ENCODE measurements at regions not wholly inside any gene's neighbourhood (a gene's known extent, or its start where the extent isn't known, plus 50 kb on each side); places are given as distances from the start of the nearest gene placed in this dataset.
A peak's percentile ranks its signal among the peaks of the same experiment; 100 is the strongest.

DNA sequence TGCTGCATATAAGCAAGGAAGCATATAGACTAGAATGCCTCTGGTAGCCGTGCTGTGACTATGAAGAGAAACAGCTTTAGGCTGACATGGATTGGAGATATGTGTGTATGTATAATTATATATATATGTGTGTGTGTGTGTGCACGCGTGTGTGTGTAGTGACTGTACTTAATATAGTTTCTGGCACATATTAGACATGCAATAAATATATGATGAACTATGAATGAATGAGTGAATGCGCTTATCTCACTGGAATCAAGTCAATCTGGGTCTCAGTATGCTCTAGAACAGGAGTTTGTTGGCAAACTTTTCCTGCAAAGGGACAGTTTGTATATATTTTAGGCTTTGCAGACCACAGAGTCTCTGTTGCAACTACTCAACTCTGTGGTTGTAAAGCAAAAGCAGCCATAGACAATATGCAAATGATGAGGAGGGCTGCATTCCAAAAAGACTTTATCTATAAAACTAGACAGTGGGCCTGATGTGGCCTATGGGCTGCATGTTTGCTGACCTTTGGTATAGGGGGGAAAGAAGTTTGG lies 482.9 kb upstream of the USP24 start:
- Histone ChIP-seq H3K27me3 (replicated peaks; ENCODE audit: control insufficient read depth, insufficient read depth, low read length) (no peaks in the 10 kb centered on the region), H3K4me3 (ENCODE audit: low read length) (no peak overlapping the region), H3K4me1 (ENCODE audit: control insufficient read depth, insufficient read depth, low read length) (peaks cover 53% of the 10 kb centered on the region), H3K9me3 (ENCODE audit: control insufficient read depth, low read length) (no peaks in the 10 kb centered on the region), H3K9ac (ENCODE audit: low read length) (no peak overlapping the region), H3K36me3 (ENCODE audit: control insufficient read depth, insufficient read depth, low read length, severe bottlenecking) (no peaks in the 10 kb centered on the region)
- DNase-seq (ENCODE audit: low read depth): no peak

- no peak for DNase-seq (ENCODE audit: low read depth)
- Histone ChIP-seq H3K4me1 (ENCODE audit: control insufficient read depth, insufficient read depth, low read length) (peaks cover 53% of the 10 kb centered on the region), H3K9ac (ENCODE audit: low read length) (peak overlapping the region; percentile 72), H3K9me3 (ENCODE audit: control insufficient read depth, low read length) (no peaks in the 10 kb centered on the region), H3K4me3 (ENCODE audit: low read length) (no peak overlapping the region), H3K36me3 (ENCODE audit: control insufficient read depth, insufficient read depth, low read length, severe bottlenecking) (no peaks in the 10 kb centered on the region), H3K27me3 (replicated peaks; ENCODE audit: control insufficient read depth, insufficient read depth, low read length) (no peaks in the 10 kb centered on the region)
These were observed 481.7 kb upstream of the USP24 start for GRCh38 chr1:55696891-55697290.

DNA sequence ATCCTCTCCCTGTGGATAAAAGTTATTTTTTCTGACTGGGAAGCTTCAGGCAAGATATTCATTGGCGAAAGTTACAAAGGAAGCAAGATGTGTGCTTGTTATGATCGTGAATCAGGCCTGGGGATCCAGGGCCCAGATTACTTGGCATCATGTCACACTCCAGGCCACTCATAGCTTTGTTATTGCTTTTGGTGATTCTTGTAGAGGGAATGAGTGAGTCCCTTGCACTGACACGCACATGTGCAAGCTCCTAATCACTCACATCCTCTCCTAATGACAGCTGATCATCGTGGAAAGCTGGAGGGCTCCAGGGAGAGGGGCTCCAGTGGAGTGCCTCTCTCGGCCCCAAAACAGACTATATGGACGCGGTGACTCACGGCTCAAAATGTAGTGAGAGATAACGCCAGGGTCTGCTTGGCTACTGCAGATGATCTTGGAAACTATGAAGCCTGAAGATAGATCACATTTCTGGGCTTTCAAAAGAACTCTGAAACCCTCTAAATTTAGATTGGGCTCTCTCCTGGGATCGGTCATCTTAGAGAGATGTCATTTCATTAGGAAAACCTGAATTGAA lies 481.1 kb upstream of the USP24 start:
- Histone ChIP-seq H3K9me3 (ENCODE audit: control insufficient read depth, low read length) (no peaks in the 10 kb centered on the region), H3K27me3 (replicated peaks; ENCODE audit: control insufficient read depth, insufficient read depth, low read length) (no peaks in the 10 kb centered on the region), H3K4me3 (ENCODE audit: low read length) (no peak overlapping the region), H3K36me3 (ENCODE audit: control insufficient read depth, insufficient read depth, low read length, severe bottlenecking) (no peaks in the 10 kb centered on the region), H3K4me1 (ENCODE audit: control insufficient read depth, insufficient read depth, low read length) (peaks cover 47% of the 10 kb centered on the region), H3K9ac (ENCODE audit: low read length) (peak overlapping the region; percentile 72)
- peak; percentile 73 for DNase-seq (ENCODE audit: low read depth)

GRCh38 chr1:55695552-55695951 lies 480.4 kb upstream of the USP24 start:
- Histone ChIP-seq H3K9me3 (ENCODE audit: control insufficient read depth, low read length) (no peaks in the 10 kb centered on the region), H3K4me1 (ENCODE audit: control insufficient read depth, insufficient read depth, low read length) (peaks cover 46% of the 10 kb centered on the region), H3K36me3 (ENCODE audit: control insufficient read depth, insufficient read depth, low read length, severe bottlenecking) (no peaks in the 10 kb centered on the region), H3K27me3 (replicated peaks; ENCODE audit: control insufficient read depth, insufficient read depth, low read length) (no peaks in the 10 kb centered on the region), H3K9ac (ENCODE audit: low read length) (peak overlapping the region; percentile 72), H3K4me3 (ENCODE audit: low read length) (no peak overlapping the region)
- DNase-seq (ENCODE audit: low read depth): no peak

DNA sequence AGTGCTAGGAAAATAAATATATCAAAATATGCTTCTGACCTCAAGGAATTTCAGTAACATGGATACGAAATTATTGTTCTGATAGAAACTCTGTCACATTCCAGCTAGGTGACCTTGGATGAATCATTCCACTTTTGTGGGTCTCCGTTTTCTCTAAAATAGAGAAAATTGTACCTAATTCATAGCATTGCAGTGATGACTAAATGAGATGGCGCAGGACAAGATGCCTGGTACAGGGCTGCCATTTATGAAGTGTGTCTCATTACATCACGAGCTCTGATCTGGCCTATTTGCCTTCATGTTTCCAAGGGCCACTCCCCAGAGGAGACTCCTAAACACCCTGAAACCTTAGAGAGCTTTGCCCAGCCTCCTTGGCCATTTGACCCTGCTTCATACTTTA lies 480.0 kb upstream of the USP24 start:
- Histone ChIP-seq H3K4me1 (ENCODE audit: control insufficient read depth, insufficient read depth, low read length) (peaks cover 46% of the 10 kb centered on the region), H3K27me3 (replicated peaks; ENCODE audit: control insufficient read depth, insufficient read depth, low read length) (no peaks in the 10 kb centered on the region), H3K9ac (ENCODE audit: low read length) (peak overlapping the region; percentile 72), H3K4me3 (ENCODE audit: low read length) (no peak overlapping the region), H3K36me3 (ENCODE audit: control insufficient read depth, insufficient read depth, low read length, severe bottlenecking) (no peaks in the 10 kb centered on the region), H3K9me3 (ENCODE audit: control insufficient read depth, low read length) (no peaks in the 10 kb centered on the region)
- DNase-seq (ENCODE audit: low read depth): no peak

GRCh38 chr1:55694310-55694801 lies 479.2 kb upstream of the USP24 start:
- Histone ChIP-seq H3K36me3 (ENCODE audit: control insufficient read depth, insufficient read depth, low read length, severe bottlenecking) (no peaks in the 10 kb centered on the region), H3K9me3 (ENCODE audit: control insufficient read depth, low read length) (no peaks in the 10 kb centered on the region), H3K4me3 (ENCODE audit: low read length) (no peak overlapping the region), H3K9ac (ENCODE audit: low read length) (peak overlapping the region; percentile 72), H3K4me1 (ENCODE audit: control insufficient read depth, insufficient read depth, low read length) (peaks cover 49% of the 10 kb centered on the region), H3K27me3 (replicated peaks; ENCODE audit: control insufficient read depth, insufficient read depth, low read length) (no peaks in the 10 kb centered on the region)
- DNase-seq (ENCODE audit: low read depth): no peak

DNA sequence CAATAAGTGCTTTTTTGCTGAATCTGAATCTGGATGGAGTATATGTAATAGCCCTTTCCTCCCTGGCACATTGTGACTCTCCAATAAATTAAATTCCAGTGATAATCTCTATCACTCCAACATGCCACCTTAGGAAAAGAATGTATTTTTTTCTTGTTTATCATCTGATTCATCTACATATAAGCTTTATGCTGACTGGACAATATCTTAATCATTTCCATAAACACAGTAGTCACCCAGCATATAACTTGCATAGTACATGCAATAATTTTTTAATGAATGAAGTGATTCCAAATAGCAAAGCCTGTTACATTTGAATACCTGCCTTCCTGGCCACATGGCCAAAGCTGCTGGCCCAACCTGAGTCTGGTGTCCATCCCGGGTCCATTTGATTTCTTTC lies 477.6 kb upstream of the USP24 start:
- peaks cover 49% of the 10 kb centered on the region for H3K4me1 ChIP-seq (ENCODE audit: control insufficient read depth, insufficient read depth, low read length)
- H3K9me3 ChIP-seq (ENCODE audit: control insufficient read depth, low read length): no peaks in the 10 kb centered on the region
- no peak for DNase-seq (ENCODE audit: low read depth)
- H3K27me3 ChIP-seq (replicated peaks; ENCODE audit: control insufficient read depth, insufficient read depth, low read length): no peaks in the 10 kb centered on the region
- H3K36me3 ChIP-seq (ENCODE audit: control insufficient read depth, insufficient read depth, low read length, severe bottlenecking): no peaks in the 10 kb centered on the region
- no peak overlapping the region for H3K9ac ChIP-seq (ENCODE audit: low read length)
- H3K4me3 ChIP-seq (ENCODE audit: low read length): no peak overlapping the region

DNA sequence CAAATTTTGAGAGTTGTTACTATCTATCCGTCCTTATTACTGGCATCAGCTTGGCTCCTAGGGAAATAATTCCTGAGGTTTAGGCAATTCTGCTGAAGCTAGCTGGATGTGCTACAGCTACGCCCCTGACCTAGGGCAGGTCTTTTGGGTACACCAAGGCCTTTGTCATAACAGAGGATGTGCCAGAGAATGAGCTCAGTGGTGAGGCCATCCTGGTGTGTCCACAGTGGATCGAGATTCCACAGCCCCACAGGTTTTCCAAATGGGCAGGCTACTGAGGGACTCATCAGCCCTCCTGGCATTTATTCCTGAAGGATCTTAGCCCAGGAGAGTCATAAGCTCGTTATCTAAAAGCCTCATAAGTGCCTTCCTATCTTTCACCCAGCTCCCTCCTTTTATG lies 475.2 kb upstream of the USP24 start:
- Histone ChIP-seq H3K9ac (ENCODE audit: low read length) (peak overlapping the region; percentile 49), H3K27me3 (replicated peaks; ENCODE audit: control insufficient read depth, insufficient read depth, low read length) (no peaks in the 10 kb centered on the region), H3K9me3 (ENCODE audit: control insufficient read depth, low read length) (no peaks in the 10 kb centered on the region), H3K4me3 (ENCODE audit: low read length) (no peak overlapping the region), H3K4me1 (ENCODE audit: control insufficient read depth, insufficient read depth, low read length) (peaks cover 37% of the 10 kb centered on the region), H3K36me3 (ENCODE audit: control insufficient read depth, insufficient read depth, low read length, severe bottlenecking) (no peaks in the 10 kb centered on the region)
- DNase-seq (ENCODE audit: low read depth): no peak

DNA sequence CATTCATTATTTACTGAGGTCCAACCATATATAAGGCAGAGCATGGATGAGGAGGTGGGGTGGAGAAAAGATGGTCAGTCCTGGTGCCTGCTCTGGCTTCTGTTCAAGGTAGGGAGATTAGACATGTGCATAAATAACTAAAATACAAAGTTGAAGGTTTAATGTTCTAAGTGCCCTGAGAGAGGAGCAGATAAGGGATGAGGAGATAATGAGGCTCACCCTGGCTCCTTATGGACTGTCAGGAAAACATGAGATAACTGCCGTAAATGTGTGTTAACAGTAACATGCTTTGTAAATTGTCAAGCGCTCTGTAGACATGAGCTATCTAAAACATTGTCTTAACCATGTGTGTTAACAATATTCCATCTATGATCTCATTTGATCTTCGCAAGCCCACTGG lies 474.6 kb upstream of the USP24 start:
- H3K4me3 ChIP-seq (ENCODE audit: low read length): no peak overlapping the region
- H3K9me3 ChIP-seq (ENCODE audit: control insufficient read depth, low read length): no peaks in the 10 kb centered on the region
- H3K36me3 ChIP-seq (ENCODE audit: control insufficient read depth, insufficient read depth, low read length, severe bottlenecking): no peaks in the 10 kb centered on the region
- no peak for DNase-seq (ENCODE audit: low read depth)
- no peaks in the 10 kb centered on the region for H3K27me3 ChIP-seq (replicated peaks; ENCODE audit: control insufficient read depth, insufficient read depth, low read length)
- no peak overlapping the region for H3K9ac ChIP-seq (ENCODE audit: low read length)
- H3K4me1 ChIP-seq (ENCODE audit: control insufficient read depth, insufficient read depth, low read length): peaks cover 31% of the 10 kb centered on the region

DNA sequence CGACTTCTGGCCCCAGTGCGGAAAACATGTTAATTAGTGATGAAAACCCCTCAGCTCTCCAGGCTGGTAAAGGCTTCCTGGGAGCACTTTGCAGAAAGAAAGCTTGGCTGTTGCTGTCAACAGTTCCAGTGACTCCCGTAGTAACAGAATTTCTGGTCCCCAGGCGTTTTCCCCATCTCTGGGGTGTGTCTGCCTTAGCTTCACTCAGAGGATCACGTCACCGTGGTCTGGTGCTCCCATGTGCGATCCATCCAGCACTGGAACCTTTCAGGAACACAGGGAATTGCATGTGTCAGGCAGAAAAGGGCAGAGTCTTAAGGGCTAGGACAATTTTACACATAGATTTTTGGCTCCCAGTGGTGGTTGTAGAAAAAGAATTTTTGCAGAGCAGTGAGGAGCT lies 470.4 kb upstream of the USP24 start:
- H3K4me1 ChIP-seq (ENCODE audit: control insufficient read depth, insufficient read depth, low read length): peaks cover 21% of the 10 kb centered on the region

GRCh38 chr1:55684131-55684650 lies 469.0 kb upstream of the USP24 start:
- H3K27me3 ChIP-seq (replicated peaks; ENCODE audit: control insufficient read depth, insufficient read depth, low read length): no peaks in the 10 kb centered on the region
- no peaks in the 10 kb centered on the region for H3K36me3 ChIP-seq (ENCODE audit: control insufficient read depth, insufficient read depth, low read length, severe bottlenecking)
- no peak overlapping the region for H3K9ac ChIP-seq (ENCODE audit: low read length)
- H3K9me3 ChIP-seq (ENCODE audit: control insufficient read depth, low read length): no peaks in the 10 kb centered on the region
- no peak for DNase-seq (ENCODE audit: low read depth)
- H3K4me3 ChIP-seq (ENCODE audit: low read length): no peak overlapping the region
- H3K4me1 ChIP-seq (ENCODE audit: control insufficient read depth, insufficient read depth, low read length): peaks cover 24% of the 10 kb centered on the region

More for the DNA sequence above, 470.4 kb upstream of the USP24 start:
- no peak for DNase-seq (ENCODE audit: low read depth)
- H3K9ac ChIP-seq (ENCODE audit: low read length): no peak overlapping the region
- no peak overlapping the region for H3K4me3 ChIP-seq (ENCODE audit: low read length)
- H3K9me3 ChIP-seq (ENCODE audit: control insufficient read depth, low read length): no peaks in the 10 kb centered on the region
- H3K36me3 ChIP-seq (ENCODE audit: control insufficient read depth, insufficient read depth, low read length, severe bottlenecking): no peaks in the 10 kb centered on the region
- no peaks in the 10 kb centered on the region for H3K27me3 ChIP-seq (replicated peaks; ENCODE audit: control insufficient read depth, insufficient read depth, low read length)

- H3K4me1 ChIP-seq (ENCODE audit: control insufficient read depth, insufficient read depth, low read length): peaks cover 25% of the 10 kb centered on the region
- no peaks in the 10 kb centered on the region for H3K36me3 ChIP-seq (ENCODE audit: control insufficient read depth, insufficient read depth, low read length, severe bottlenecking)
- DNase-seq (ENCODE audit: low read depth): no peak
- H3K9me3 ChIP-seq (ENCODE audit: control insufficient read depth, low read length): no peaks in the 10 kb centered on the region
- no peaks in the 10 kb centered on the region for H3K27me3 ChIP-seq (replicated peaks; ENCODE audit: control insufficient read depth, insufficient read depth, low read length)
- no peak overlapping the region for H3K4me3 ChIP-seq (ENCODE audit: low read length)
- no peak overlapping the region for H3K9ac ChIP-seq (ENCODE audit: low read length)
These were observed 467.0 kb upstream of the USP24 start for GRCh38 chr1:55682198-55682597.
